ENCODE measurements at regions not wholly inside any gene's neighbourhood (a gene's known extent, or its start where the extent isn't known, plus 50 kb on each side); places are given as distances from the start of the nearest gene placed in this dataset.

DNA sequence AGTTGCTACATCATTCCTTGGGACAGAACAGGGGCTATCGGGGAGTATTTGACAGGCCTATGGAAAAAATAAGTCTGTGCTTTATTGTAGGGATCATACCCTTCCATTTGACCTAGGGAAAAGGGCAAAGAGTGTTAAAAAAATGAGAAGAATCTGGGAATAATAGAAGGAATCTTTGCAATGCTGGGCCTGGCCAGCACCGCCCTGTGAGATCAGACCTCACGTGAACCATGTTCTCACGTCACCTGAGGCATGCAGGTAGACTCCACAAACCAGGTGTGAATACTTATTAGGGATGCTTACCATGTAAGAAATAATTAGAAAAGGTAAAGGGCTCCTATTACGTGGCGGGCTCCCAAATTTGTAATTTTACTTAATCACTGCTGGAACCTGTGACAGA, 177.5 kb upstream of the GATA6 start:
- no peak overlapping the region for H3K27ac ChIP-seq (ENCODE audit: insufficient read depth, low read length)

More for the DNA sequence above, 177.5 kb upstream of the GATA6 start:
- no peak overlapping the region for H2AK5ac ChIP-seq (ENCODE audit: low read depth, low read length)
- H2BK20ac ChIP-seq (ENCODE audit: low read depth, low read length) = no peak overlapping the region
- no peak overlapping the region for H2AK9ac ChIP-seq (replicated peaks; ENCODE audit: low read depth, low read length, poor library complexity)
- POLR2A ChIA-PET (ENCODE audit: unreplicated experiment) = no interaction called here
- H3K4ac ChIP-seq (ENCODE audit: low read depth, low read length) = no peak overlapping the region
- no peak overlapping the region for H4K5ac ChIP-seq (ENCODE audit: low read depth, low read length)
- in situ Hi-C loops (cut with MboI; ENCODE audit: low sequenced_read_pairs) = no loop called here
- no peak overlapping the region for H2BK15ac ChIP-seq (ENCODE audit: low read depth, low read length)
- no TSS peak for BruUV-seq (replicated peaks)
- DNase-seq = no peak
- no peak overlapping the region for H3K14ac ChIP-seq (replicated peaks; ENCODE audit: low read depth, low read length)
- H3K36me3 ChIP-seq (ENCODE audit: control insufficient read depth, insufficient read depth, low read length) = no peaks in the 10 kb centered on the region
- no peak overlapping the region for H4K8ac ChIP-seq (ENCODE audit: low read depth in 2 of 2, low read length in 2 of 2)
- no peak overlapping the region for H3K23ac ChIP-seq (ENCODE audit: low read depth, low read length)
- H3K4me2 ChIP-seq (ENCODE audit: low read depth, low read length) = no peak overlapping the region
- H3K56ac ChIP-seq (ENCODE audit: extremely low read depth, insufficient read depth, low read length) = no peak overlapping the region
- TF ChIP-seq MXI1 (IDR thresholded peaks at IDR 0.05; ENCODE audit: borderline replicate concordance, low read depth, low read length) (no peak), MAFK (IDR thresholded peaks at IDR 0.05; ENCODE audit: low read depth, low read length) (no peak), POLR2A (IDR thresholded peaks at IDR 0.05; ENCODE audit: low read depth, low read length) (no peak), SMC3 (IDR thresholded peaks at IDR 0.05; ENCODE audit: low read depth, low read length) (no peak), CEBPB (IDR thresholded peaks at IDR 0.05; ENCODE audit: low read depth, low read length) (no peak), USF2 (IDR thresholded peaks at IDR 0.05; ENCODE audit: low read depth, low read length) (no peak), ELK1 (IDR thresholded peaks at IDR 0.05; ENCODE audit: borderline replicate concordance, low read depth, low read length) (no peak)
- H2BK120ac ChIP-seq (ENCODE audit: low read depth, low read length) = no peak overlapping the region
- dilution Hi-C loops (cut with HindIII; ENCODE audit: low sequenced_read_pairs, unreplicated experiment) = no loop called here
- no peak overlapping the region for H2AFZ ChIP-seq (replicated peaks; ENCODE audit: low read length, poor library complexity)
- H3K79me1 ChIP-seq (ENCODE audit: low read depth in 1 of 2, low read length in 2 of 2) = no peaks in the 10 kb centered on the region
- no CpG with 5 or more reads among the region's 6 CpGs for whole genome bisulfite sequencing, 2 experiments (ENCODE audit: extremely low coverage in 2 of 2, insufficient read length in 1 of 2)
- H3K9me3 ChIP-seq (ENCODE audit: control insufficient read depth, insufficient read depth, low read length) = no peaks in the 10 kb centered on the region
- no peaks in the 10 kb centered on the region for H3K4me1 ChIP-seq (ENCODE audit: control insufficient read depth, insufficient read depth, low read length)
- peaks cover 7% of the 10 kb centered on the region for H3K27me3 ChIP-seq (ENCODE audit: control insufficient read depth, insufficient read depth, low read length)
- no peaks in the 10 kb centered on the region for H3K9me1 ChIP-seq (ENCODE audit: insufficient read depth, low read length)
- intact Hi-C loops (cut with micrococcal nuclease) = no loop called here
- H4K20me1 ChIP-seq (ENCODE audit: insufficient read depth, low read length) = no peaks in the 10 kb centered on the region
- H3K18ac ChIP-seq (ENCODE audit: low read depth, low read length) = no peak overlapping the region
- ATAC-seq (ENCODE audit: low read depth) = no peak
- no peak overlapping the region for H4K91ac ChIP-seq (ENCODE audit: insufficient read depth, low read depth, low read length)
- H3K4me3 ChIP-seq (ENCODE audit: insufficient read depth, low read depth, low read length) = no peak overlapping the region
- H2BK5ac ChIP-seq (ENCODE audit: low read depth, low read length, poor library complexity, severe bottlenecking) = no peak overlapping the region
- CTCF ChIA-PET = no interaction called here
- no peak overlapping the region for H3K9ac ChIP-seq (ENCODE audit: low read depth, low read length)

Measured in IMR-90 (cell line).